KMS-11 (cell line): ENCODE measurements at regions not wholly inside any gene's neighbourhood (a gene's known extent, or its start where the extent isn't known, plus 50 kb on each side); places are given as distances from the start of the nearest gene placed in this dataset.

Source experiments
- H2AFZ ChIP-seq: fragments of 200-600 bp; sonication (generic); 2 replicates; pipeline ENCODE4 v1.6.1; 2016; ENCODE audit warnings: antibody characterized with exemption, mixed run types, low read depth
- H3K27ac ChIP-seq: fragments of 200-600 bp; sonication (generic); 2 replicates; pipeline ENCODE4 v1.6.1; 2016; ENCODE audit warnings: mild to moderate bottlenecking, mixed run types
- H3K27me3 ChIP-seq: fragments of 200-600 bp; sonication (generic); 2 replicates; pipeline ENCODE4 v1.6.1; 2017; ENCODE audit warnings: mild to moderate bottlenecking, low read depth, mixed run types, moderate library complexity; ENCODE audit not compliant: insufficient read depth
- H3K36me3 ChIP-seq: fragments of 200-600 bp; sonication (generic); 2 replicates; pipeline ENCODE4 v1.6.1; 2017; ENCODE audit warnings: mild to moderate bottlenecking, mixed run types; ENCODE audit not compliant: insufficient read depth
- H3K4me1 ChIP-seq: fragments of 200-600 bp; sonication (generic); 2 replicates; pipeline ENCODE4 v1.6.1; 2016; ENCODE audit warnings: mild to moderate bottlenecking, low read depth, mixed run types; ENCODE audit not compliant: poor library complexity, severe bottlenecking
- H3K4me2 ChIP-seq: fragments of 200-600 bp; sonication (generic); 2 replicates; pipeline ENCODE4 v1.7.0; 2016; ENCODE audit warnings: mild to moderate bottlenecking, mixed run types
- H3K4me3 ChIP-seq: fragments of 200-600 bp; sonication (generic); IDR thresholded peaks from 2 replicates; pipeline ENCODE4 v1.6.1; 2017; ENCODE audit warnings: low read depth, low read length, mixed read lengths; ENCODE audit not compliant: insufficient read depth
- H3K79me2 ChIP-seq: fragments of 200-600 bp; sonication (generic); 2 replicates; pipeline ENCODE4 v1.6.1; 2016; ENCODE audit warnings: low read depth, mixed run types; ENCODE audit not compliant: insufficient read depth
- H3K9ac ChIP-seq: fragments of 200-600 bp; sonication (generic); 2 replicates; pipeline ENCODE4 v1.6.1; 2016; ENCODE audit warnings: mild to moderate bottlenecking, mixed run types
- H4K20me1 ChIP-seq: fragments of 200-600 bp; sonication (generic); 2 replicates; pipeline ENCODE4 v1.6.1; 2016; ENCODE audit warnings: mild to moderate bottlenecking, mixed run types; ENCODE audit not compliant: insufficient read depth
- TF ChIP-seq, protein P1 (sequence below): fragments of 200-600 bp; sonication (generic); conservative IDR thresholded peaks from 2 replicates; pipeline ENCODE4 v1.6.1; 2017; ENCODE audit warnings: low read depth, mild to moderate bottlenecking, antibody characterized with exemption, low read length, moderate library complexity, mixed read lengths

DNA sequence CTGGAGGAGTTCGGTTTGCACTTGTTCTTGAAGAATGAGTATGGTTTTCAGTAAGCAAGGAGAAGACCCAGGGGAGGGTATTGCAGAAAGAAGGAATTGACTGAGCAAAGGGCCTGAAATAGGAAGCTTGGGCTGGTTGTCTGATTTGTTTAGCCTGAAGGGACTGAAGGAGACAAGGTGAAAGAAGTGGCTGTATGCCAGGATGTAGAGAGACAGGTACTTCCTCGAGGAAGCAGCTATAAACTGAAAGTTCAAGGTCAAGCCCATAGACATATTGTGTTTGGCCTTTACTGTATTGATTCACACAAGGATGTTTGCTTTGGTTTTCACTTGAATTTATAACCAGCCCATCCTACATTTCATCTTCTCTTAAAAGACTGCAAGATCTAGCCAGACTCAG is 183.1 kb downstream of the PALM2AKAP2 start:
- no peak overlapping the region for H3K4me2 ChIP-seq
- H3K36me3 ChIP-seq, result no peaks in the 10 kb centered on the region
- no peak overlapping the region for H3K4me3 ChIP-seq
- no peaks in the 10 kb centered on the region for H3K27me3 ChIP-seq
- no peak overlapping the region for H2AFZ ChIP-seq
- H3K79me2 ChIP-seq, result no peaks in the 10 kb centered on the region
- H3K27ac ChIP-seq, result no peak overlapping the region
- no peaks in the 10 kb centered on the region for H3K4me1 ChIP-seq
- TF ChIP-seq, protein P1, sequence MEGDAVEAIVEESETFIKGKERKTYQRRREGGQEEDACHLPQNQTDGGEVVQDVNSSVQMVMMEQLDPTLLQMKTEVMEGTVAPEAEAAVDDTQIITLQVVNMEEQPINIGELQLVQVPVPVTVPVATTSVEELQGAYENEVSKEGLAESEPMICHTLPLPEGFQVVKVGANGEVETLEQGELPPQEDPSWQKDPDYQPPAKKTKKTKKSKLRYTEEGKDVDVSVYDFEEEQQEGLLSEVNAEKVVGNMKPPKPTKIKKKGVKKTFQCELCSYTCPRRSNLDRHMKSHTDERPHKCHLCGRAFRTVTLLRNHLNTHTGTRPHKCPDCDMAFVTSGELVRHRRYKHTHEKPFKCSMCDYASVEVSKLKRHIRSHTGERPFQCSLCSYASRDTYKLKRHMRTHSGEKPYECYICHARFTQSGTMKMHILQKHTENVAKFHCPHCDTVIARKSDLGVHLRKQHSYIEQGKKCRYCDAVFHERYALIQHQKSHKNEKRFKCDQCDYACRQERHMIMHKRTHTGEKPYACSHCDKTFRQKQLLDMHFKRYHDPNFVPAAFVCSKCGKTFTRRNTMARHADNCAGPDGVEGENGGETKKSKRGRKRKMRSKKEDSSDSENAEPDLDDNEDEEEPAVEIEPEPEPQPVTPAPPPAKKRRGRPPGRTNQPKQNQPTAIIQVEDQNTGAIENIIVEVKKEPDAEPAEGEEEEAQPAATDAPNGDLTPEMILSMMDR, result no peak
- no peaks in the 10 kb centered on the region for H4K20me1 ChIP-seq
- no peak overlapping the region for H3K9ac ChIP-seq

DNA sequence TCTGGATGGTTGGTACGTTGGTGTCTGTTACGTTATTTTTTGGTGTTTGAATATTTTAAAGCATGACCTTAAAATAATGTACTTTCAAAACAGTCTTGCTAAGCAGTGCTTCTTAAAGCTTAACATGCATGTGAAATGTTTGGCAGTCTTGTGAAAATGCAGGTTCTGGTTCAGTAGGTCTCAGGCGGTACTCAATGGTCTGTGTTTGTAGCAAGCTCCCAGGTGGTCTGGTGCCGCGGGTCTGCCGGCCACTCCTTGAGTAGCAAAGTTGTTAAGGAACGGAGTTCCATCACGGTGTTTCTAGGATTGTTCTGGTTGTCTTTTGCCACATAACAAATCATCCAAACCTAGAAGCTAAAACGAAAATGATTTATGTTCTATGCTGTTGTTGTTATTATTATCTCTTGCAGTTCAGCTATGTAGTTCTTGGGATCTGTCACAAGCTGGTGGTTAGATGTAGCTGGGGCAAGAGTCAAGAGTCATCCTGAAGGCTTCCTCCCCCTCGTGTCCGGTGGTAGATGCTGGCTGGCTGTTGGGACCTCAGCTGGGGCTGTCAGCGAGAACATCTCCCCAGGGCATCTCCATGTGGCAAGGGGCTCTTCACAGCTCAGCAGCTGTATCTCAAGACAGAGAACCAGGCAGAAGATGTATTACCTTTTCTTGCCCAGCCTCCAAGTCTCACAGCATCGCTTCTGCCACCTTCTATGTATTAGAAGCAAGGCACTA is 186.8 kb downstream of the PALM2AKAP2 start:
- H4K20me1 ChIP-seq, result no peaks in the 10 kb centered on the region
- no peaks in the 10 kb centered on the region for H3K36me3 ChIP-seq
- H3K79me2 ChIP-seq, result no peaks in the 10 kb centered on the region
- no peak overlapping the region for H2AFZ ChIP-seq
- no peak overlapping the region for H3K4me3 ChIP-seq
- TF ChIP-seq, protein P1, result no peak
- no peak overlapping the region for H3K27ac ChIP-seq
- no peak overlapping the region for H3K9ac ChIP-seq
- no peaks in the 10 kb centered on the region for H3K4me1 ChIP-seq
- H3K27me3 ChIP-seq, result no peaks in the 10 kb centered on the region
- H3K4me2 ChIP-seq, result no peak overlapping the region

- TF ChIP-seq, protein P1, result no peak
- Histone ChIP-seq H3K79me2 (no peaks in the 10 kb centered on the region), H2AFZ (no peak overlapping the region), H3K36me3 (no peaks in the 10 kb centered on the region), H4K20me1 (no peaks in the 10 kb centered on the region), H3K4me3 (no peak overlapping the region), H3K27ac (no peak overlapping the region), H3K4me1 (no peaks in the 10 kb centered on the region), H3K4me2 (no peak overlapping the region), H3K9ac (no peak overlapping the region), H3K27me3 (no peaks in the 10 kb centered on the region)
These were observed 187.9 kb downstream of the PALM2AKAP2 start for GRCh38 chr9:109967651-109968642.

DNA sequence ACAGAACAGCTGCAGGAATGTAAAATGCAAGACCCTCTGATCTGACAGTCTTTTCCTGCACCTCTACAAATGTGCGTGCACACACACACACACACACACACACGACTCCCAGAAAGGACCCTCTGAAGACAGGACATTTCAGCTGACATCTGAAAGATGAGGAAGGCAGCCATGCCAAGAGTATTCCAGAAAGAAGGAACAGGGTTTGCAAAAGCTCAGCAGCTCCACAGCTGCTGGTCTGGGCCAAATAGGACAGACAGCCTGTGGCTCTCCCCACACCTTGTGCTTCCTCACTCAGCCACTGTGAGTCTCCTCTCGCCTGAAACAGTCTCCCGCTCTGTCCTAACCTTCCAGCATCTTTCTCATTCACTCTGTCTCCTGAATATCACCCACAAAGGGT is 189.0 kb downstream of the PALM2AKAP2 start:
- TF ChIP-seq, protein P1, result no peak

More for the DNA sequence above, 189.0 kb downstream of the PALM2AKAP2 start:
- no peaks in the 10 kb centered on the region for H4K20me1 ChIP-seq
- H3K4me3 ChIP-seq, result no peak overlapping the region
- no peaks in the 10 kb centered on the region for H3K79me2 ChIP-seq
- no peaks in the 10 kb centered on the region for H3K4me1 ChIP-seq
- H3K27ac ChIP-seq, result no peak overlapping the region
- H3K36me3 ChIP-seq, result no peaks in the 10 kb centered on the region
- no peak overlapping the region for H2AFZ ChIP-seq
- H3K9ac ChIP-seq, result no peak overlapping the region
- H3K27me3 ChIP-seq, result no peaks in the 10 kb centered on the region
- H3K4me2 ChIP-seq, result no peak overlapping the region
